DND-41 (cell line): ENCODE measurements at regions not wholly inside any gene's neighbourhood (a gene's known extent, or its start where the extent isn't known, plus 50 kb on each side); places are given as distances from the start of the nearest gene placed in this dataset.
"Not testable (repeated sequence)": the region's sequence is repeated elsewhere in the genome, so short reads cannot be mapped to it uniquely, and the experiment has no call there.

Experiments used
- CTCF ChIP-seq: IDR thresholded peaks from 2 replicates; pipeline ENCODE4 v1.5.1; 2012; ENCODE audit warnings: borderline replicate concordance, low read length, moderate library complexity, mild to moderate bottlenecking; ENCODE audit not compliant: poor library complexity, severe bottlenecking; ENCODE audit errors: extremely low read depth
- EZH2 ChIP-seq: IDR thresholded peaks from 3 replicates; pipeline ENCODE4 v1.6.1; 2012; ENCODE audit warnings: borderline replicate concordance, low read depth, mild to moderate bottlenecking, moderate library complexity, low read length, inconsistent platforms; ENCODE audit not compliant: severe bottlenecking

- TF ChIP-seq CTCF, EZH2: not testable (repeated sequence)
These were observed 2899.6 kb downstream of the RPIA start for GRCh38 chr2:91591066-91591465.
